ENCODE measurements at regions not wholly inside any gene's neighbourhood (a gene's known extent, or its start where the extent isn't known, plus 50 kb on each side); places are given as distances from the start of the nearest gene placed in this dataset.
"Not testable (repeated sequence)": the region's sequence is repeated elsewhere in the genome, so short reads cannot be mapped to it uniquely, and the experiment has no call there.

GRCh38 chr2:20949256-20949655, 94.6 kb downstream of the APOB start:
- CTCF ChIA-PET, result no interaction called here
- POLR2A ChIA-PET, result no interaction called here

GRCh38 chr2:20946468-20946867, 97.4 kb downstream of the APOB start:
- CTCF ChIA-PET, result no interaction called here
- POLR2A ChIA-PET, result no interaction called here

DNA sequence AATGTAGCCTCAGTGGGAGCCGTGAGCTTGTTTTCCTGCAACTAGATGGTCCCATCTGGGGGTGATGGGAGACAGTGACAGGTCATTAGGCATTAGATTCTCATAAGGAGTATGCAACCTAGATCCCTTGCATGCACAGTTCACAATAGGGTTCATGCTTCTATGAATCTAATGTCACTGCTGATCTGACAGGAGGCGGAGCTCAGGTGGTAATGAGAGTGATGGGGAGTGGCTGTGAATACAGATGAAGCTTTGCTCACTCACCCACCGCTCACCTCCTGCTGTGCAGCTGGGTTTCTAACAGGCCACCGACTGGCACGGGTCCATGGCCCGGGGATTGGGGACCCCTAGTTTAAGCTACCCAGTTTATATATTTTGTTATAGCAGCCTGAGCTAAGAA, 100.2 kb downstream of the APOB start:
- CTCF ChIA-PET, POLR2A ChIA-PET: not testable (repeated sequence)

DNA sequence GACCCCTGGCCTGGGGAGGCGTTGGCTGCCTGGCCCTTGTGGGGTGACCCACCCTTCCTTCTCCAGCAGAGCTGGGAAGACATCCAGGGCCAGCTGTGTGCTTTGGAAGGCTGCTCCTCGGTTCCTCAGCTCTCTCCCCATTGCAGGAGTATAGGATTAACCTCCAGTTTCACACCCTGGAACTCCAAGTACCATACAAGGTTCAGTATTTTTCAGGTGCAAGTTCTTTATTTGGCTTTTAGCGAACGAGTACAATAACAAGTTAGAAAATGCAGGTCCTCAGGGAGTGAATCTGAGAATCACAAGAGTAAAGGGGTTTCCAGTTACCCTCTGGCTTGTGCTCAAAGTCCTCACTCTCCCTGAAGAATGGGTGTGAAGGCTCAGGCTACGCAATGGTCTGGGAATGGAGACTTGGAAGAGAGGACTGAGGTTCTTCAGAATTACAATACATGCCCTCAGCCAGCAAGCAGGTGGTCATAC, 101.2 kb downstream of the APOB start:
- ChIA-PET CTCF (interaction anchor here (0.6 kb wide), 1 partner anchor 21 kb away, joined by 3 read pairs; no protein-coding TSS in a partner anchor), POLR2A (no interaction called here)

- ChIA-PET CTCF (no interaction called here), POLR2A (no interaction called here)
These were observed 103.0 kb downstream of the APOB start for GRCh38 chr2:20940856-20941255.

- CTCF ChIA-PET, result no interaction called here
- POLR2A ChIA-PET, result no interaction called here
These were observed 103.7 kb downstream of the APOB start for GRCh38 chr2:20939931-20940795.

GRCh38 chr2:20937353-20937752, 106.5 kb downstream of the APOB start:
- ChIA-PET CTCF (no interaction called here), POLR2A (no interaction called here)

DNA sequence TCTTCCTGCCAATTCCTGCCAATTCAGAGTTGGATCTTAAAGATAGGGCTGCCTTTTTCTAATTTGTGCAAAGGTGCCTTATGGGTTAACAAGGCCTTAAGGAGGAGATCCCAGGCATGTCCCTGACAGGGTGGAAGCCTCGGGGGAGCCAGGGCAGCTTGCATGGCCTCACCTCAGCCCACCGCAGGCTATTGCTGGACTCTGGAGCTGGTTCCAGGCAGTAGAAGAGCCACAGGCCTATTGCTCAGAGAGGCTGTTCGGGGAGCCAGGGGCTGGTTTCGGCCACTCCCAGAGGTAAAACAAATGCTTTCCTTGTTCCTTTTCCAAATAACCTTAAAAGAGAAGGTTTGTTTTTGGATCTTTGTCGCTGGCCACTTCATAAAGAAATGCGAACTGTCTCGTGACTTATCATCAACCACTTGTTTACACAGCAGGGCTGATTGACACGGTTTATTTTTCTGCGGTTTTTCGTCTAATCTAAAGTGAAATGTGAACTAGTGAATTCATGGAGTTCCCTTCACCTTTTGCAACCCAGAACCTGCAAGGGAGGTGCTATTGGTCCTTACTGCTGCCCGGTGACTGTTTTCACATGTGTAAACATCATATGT, 108.6 kb downstream of the APOB start:
- ChIA-PET CTCF (no interaction called here), POLR2A (no interaction called here)

GRCh38 chr2:20934236-20934635, 109.6 kb downstream of the APOB start:
- ChIA-PET POLR2A (no interaction called here), CTCF (no interaction called here)

DNA sequence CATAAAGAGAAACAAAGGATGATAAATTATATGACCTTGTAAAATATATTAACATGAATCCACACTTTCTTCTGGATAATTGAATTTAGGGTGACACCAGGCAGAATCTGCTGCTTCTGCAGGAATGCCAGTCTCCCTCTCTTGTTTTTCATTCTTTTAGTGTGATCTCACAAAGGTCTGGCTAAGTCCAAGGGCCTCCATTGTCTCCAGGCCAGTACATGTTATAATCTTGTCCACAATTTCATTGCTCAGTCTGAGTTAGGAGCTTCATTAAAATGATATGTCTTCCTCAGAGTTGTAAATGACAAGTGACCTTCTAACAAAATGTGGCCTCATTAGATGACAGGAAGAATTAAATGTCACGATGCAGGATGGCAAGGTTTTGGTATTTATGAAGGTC, 110.2 kb downstream of the APOB start:
- ChIA-PET CTCF (no interaction called here), POLR2A (no interaction called here)

- ChIA-PET CTCF (no interaction called here), POLR2A (no interaction called here)
These were observed 108.4 kb upstream of the LDAH start for GRCh38 chr2:20931346-20931745.

- CTCF ChIA-PET, result no interaction called here
- POLR2A ChIA-PET, result no interaction called here
These were observed 108.0 kb upstream of the LDAH start for GRCh38 chr2:20930928-20931327.

GRCh38 chr2:20929721-20930120, 106.8 kb upstream of the LDAH start:
- POLR2A ChIA-PET, result no interaction called here
- CTCF ChIA-PET, result no interaction called here

GRCh38 chr2:20928617-20929016, 105.7 kb upstream of the LDAH start:
- ChIA-PET POLR2A (no interaction called here), CTCF (no interaction called here)

- ChIA-PET POLR2A (no interaction called here), CTCF (interaction anchor here (0.7 kb wide), 1 partner anchor 14 kb away, joined by 3 read pairs; no protein-coding TSS in a partner anchor)
These were observed 102.5 kb upstream of the LDAH start for GRCh38 chr2:20925265-20925889.

DNA sequence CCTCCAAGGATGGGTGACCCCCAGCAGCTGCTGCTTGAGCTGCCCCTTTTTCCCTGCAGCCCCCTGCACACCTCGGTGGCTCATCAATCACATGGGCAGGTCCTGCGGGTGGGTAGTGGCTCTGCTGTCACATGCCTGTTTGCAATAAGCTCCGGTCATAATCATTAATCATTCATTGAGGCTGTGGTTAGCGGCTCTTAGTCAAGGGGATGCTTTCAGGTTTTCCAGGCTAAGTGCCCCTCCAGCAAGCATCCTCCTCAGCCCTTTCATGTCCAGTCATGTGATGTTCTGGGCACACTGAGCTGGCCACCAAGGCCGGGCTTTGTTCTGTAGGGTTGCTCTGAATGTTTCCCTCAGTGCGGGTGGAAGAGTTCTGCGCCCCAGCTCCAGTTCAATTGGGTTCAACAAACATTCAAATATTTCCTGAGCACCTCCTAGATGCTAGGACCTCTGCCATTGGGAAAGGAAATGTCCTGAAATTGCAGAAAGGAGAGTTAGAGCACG, 96.4 kb upstream of the LDAH start:
- ChIA-PET POLR2A (no interaction called here), CTCF (interaction anchor here (1.0 kb wide), 1 partner anchor 74 kb away, joined by 3 read pairs; no protein-coding TSS in a partner anchor)

DNA sequence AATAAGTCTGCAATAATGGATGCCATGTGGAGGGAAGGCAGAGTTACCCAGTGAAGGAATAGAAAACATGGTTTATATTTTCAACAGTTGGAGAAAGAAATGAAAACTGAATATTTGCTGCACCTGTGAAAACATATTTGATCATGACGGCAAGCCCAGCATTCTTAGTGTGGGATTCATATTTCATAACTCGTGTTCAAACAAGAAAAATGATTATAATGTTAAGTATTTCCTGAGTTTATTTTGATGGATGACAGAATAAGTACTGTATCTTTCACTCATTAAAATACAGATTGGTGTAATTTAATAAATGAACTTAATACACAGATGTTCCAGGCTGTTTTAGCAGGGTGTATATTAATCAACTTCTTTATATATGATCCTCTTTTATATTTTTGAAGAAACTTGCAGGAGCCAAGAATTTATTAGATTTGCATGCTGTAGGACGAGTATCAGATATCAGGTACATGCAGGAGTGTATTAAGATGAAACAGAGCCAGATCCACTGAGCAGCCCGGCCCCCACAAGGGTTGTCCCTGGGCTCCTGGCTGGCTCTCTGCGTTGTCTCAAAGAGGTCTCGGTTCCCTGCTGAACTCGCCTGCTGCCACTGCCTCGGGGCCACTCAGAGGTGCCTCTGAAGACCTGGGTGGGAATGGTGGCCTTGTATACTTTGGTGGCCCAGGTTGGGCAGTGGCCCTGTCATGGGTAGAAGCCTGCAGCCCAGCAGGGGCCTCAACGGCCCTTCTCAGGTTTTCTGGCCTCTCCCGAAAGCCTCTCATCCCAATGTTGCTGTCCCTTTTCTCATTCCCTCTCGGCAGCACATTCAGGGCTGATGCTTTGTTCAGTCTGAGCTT, 95.0 kb upstream of the LDAH start:
- ChIA-PET POLR2A (interaction anchor here (0.6 kb wide), 1 partner anchor 39 kb away, joined by 3 read pairs; no protein-coding TSS in a partner anchor), CTCF (no interaction called here)

- ChIA-PET POLR2A (interaction anchor here (0.6 kb wide), 1 partner anchor 39 kb away, joined by 3 read pairs; no protein-coding TSS in a partner anchor), CTCF (no interaction called here)
These were observed 94.4 kb upstream of the LDAH start for GRCh38 chr2:20917287-20917660.

GRCh38 chr2:20916604-20917286, 93.8 kb upstream of the LDAH start:
- POLR2A ChIA-PET, result interaction anchor here (0.6 kb wide), 1 partner anchor 40 kb away, joined by 3 read pairs; no protein-coding TSS in a partner anchor
- CTCF ChIA-PET, result no interaction called here
